GM23248 (cell line): ENCODE measurements at regions not wholly inside any gene's neighbourhood (a gene's known extent, or its start where the extent isn't known, plus 50 kb on each side); places are given as distances from the start of the nearest gene placed in this dataset.

Experiments
- DNase-seq: peaks from one replicate; pipeline ENCODE4 v3.0.0-alpha.2; 2015
- H2AFZ ChIP-seq: fragments of 200-600 bp; sonication (generic); 2 replicates; pipeline ENCODE4 v1.6.1; 2016; ENCODE audit warnings: antibody characterized with exemption
- H3F3A ChIP-seq: fragments of 200-600 bp; sonication (generic); 2 replicates; pipeline ENCODE4 v1.6.1; 2016; ENCODE audit warnings: mild to moderate bottlenecking, antibody characterized with exemption, mixed run types; ENCODE audit not compliant: insufficient read depth
- H3K27ac ChIP-seq: fragments of 200-600 bp; sonication (generic); 2 replicates; pipeline ENCODE4 v1.5.1; 2016; ENCODE audit warnings: mild to moderate bottlenecking
- H3K27me3 ChIP-seq: fragments of 200-600 bp; sonication (generic); replicated peaks from 2 replicates; pipeline ENCODE4 v1.6.1; 2016; ENCODE audit warnings: mild to moderate bottlenecking; ENCODE audit not compliant: insufficient read depth
- H3K36me3 ChIP-seq: fragments of 200-600 bp; sonication (generic); 2 replicates; pipeline ENCODE4 v1.6.1; 2016; ENCODE audit warnings: low read depth, mild to moderate bottlenecking
- H3K4me1 ChIP-seq: fragments of 200-600 bp; sonication (generic); 2 replicates; pipeline ENCODE4 v1.6.1; 2016; ENCODE audit warnings: mild to moderate bottlenecking; ENCODE audit not compliant: insufficient read depth
- H3K4me2 ChIP-seq: fragments of 200-600 bp; sonication (generic); one replicate; pipeline ENCODE4 v1.6.1; 2016; ENCODE audit warnings: mild to moderate bottlenecking; ENCODE audit not compliant: unreplicated experiment
- H3K4me3 ChIP-seq: fragments of 200-600 bp; sonication (generic); 2 replicates; pipeline ENCODE4 v1.5.1; 2016; ENCODE audit warnings: mild to moderate bottlenecking
- H3K79me2 ChIP-seq: fragments of 200-600 bp; sonication (generic); 2 replicates; pipeline ENCODE4 v1.6.1; 2016; ENCODE audit warnings: mild to moderate bottlenecking; ENCODE audit not compliant: insufficient read depth
- H3K9ac ChIP-seq: fragments of 200-600 bp; sonication (generic); 2 replicates; pipeline ENCODE4 v1.6.1; 2016; ENCODE audit warnings: mild to moderate bottlenecking
- H3K9me2 ChIP-seq: fragments of 200-600 bp; sonication (generic); 2 replicates; pipeline ENCODE4 v1.6.1; 2016; ENCODE audit warnings: mixed run types, mild to moderate bottlenecking, moderate library complexity; ENCODE audit not compliant: insufficient read depth
- H3K9me3 ChIP-seq: fragments of 200-600 bp; sonication (generic); one replicate; pipeline ENCODE4 v1.6.1; 2017; ENCODE audit warnings: low read depth
- H4K20me1 ChIP-seq: fragments of 200-600 bp; sonication (generic); 2 replicates; pipeline ENCODE4 v1.6.0; 2016; ENCODE audit not compliant: insufficient read depth
- EZH2 ChIP-seq: fragments of 200-600 bp; sonication (generic); IDR thresholded peaks from 2 replicates; pipeline ENCODE4 v1.6.1; 2018; ENCODE audit warnings: antibody characterized with exemption, mild to moderate bottlenecking; ENCODE audit not compliant: insufficient read depth, poor library complexity, severe bottlenecking
- EZH2phosphoT487 ChIP-seq: fragments of 200-600 bp; sonication (generic); IDR thresholded peaks from 2 replicates; pipeline ENCODE4 v1.6.1; 2018; ENCODE audit warnings: antibody characterized with exemption, moderate library complexity, mild to moderate bottlenecking, low read depth; ENCODE audit not compliant: insufficient read depth
- WGBS, 2 experiments: methylation state at CpG; one replicate each; pipeline ENCODE4 v1.1.6; 2015 to 2017; ENCODE audit warnings: low lambda C conversion rate in 2 of 2, low coverage in 1 of 2; ENCODE audit errors: missing lambda C conversion rate in 2 of 2; 5-methylcytosine and 5-hydroxymethylcytosine counted together
- in situ Hi-C: fragments of 300-500 bp; cut with MboI; formaldehyde crosslinking; loops from 2 replicates; pipeline ENCODE4 v1.15.0; 2020

GRCh38 chr11:111010391-111011274 is 234.9 kb upstream of the POU2AF2 start:
- Histone ChIP-seq H3K79me2 (no peaks in the 10 kb centered on the region), H3K4me3 (no peak overlapping the region), H3K36me3 (no peaks in the 10 kb centered on the region), H3K9me2 (no peaks in the 10 kb centered on the region), H3K27me3 (no peaks in the 10 kb centered on the region), H3F3A (0 out of 2 replicates have a peak, but pooled peaks cover under 1% of the 10 kb centered on the region), H3K9ac (no peak overlapping the region), H4K20me1 (no peaks in the 10 kb centered on the region), H3K4me1 (peaks cover under 1% of the 10 kb centered on the region; the same call in 1 of the 2 replicates), H3K9me3 (no peaks in the 10 kb centered on the region), H2AFZ (no peak overlapping the region), H3K4me2 (no peak overlapping the region), H3K27ac (no peak overlapping the region)
- DNase-seq: no peak
- TF ChIP-seq EZH2 (no peak), EZH2phosphoT487 (no peak)
- in situ Hi-C loops: no loop called here
- 73 to 81% methylated on average over 6 of the region's 6 CpGs for WGBS, 2 experiments

- H3K4me1 ChIP-seq: peaks cover 27% of the 10 kb centered on the region
- 81 to 91% methylated on average over 4 of the region's 4 CpGs for WGBS, 2 experiments
- in situ Hi-C loops: no loop called here
Measured at GRCh38 chr11:111006227-111006626, 239.3 kb upstream of the POU2AF2 start.

GRCh38 chr11:111001986-111002611 is 243.4 kb upstream of the POU2AF2 start:
- no peak for TF ChIP-seq EZH2phosphoT487
- no peak for TF ChIP-seq EZH2
- Histone ChIP-seq H2AFZ (no peak overlapping the region), H3K27me3 (no peaks in the 10 kb centered on the region), H3K79me2 (no peaks in the 10 kb centered on the region), H3K4me1 (peaks cover 38% of the 10 kb centered on the region), H3K4me3 (peak overlapping the region; percentile 37; the same call in 1 of the 2 replicates), H3K9me2 (no peaks in the 10 kb centered on the region), H3K9ac (no peak overlapping the region), H4K20me1 (no peaks in the 10 kb centered on the region), H3K36me3 (no peaks in the 10 kb centered on the region), H3F3A (peaks cover 31% of the 10 kb centered on the region), H3K27ac (peak overlapping the region; percentile 51), H3K4me2 (peak overlapping the region; percentile 62), H3K9me3 (no peaks in the 10 kb centered on the region)
- peak; percentile 96 for DNase-seq
- in situ Hi-C loops: no loop called here
- 0 to 3% methylated on average over 3 of the region's 3 CpGs for WGBS, 2 experiments

More at GRCh38 chr11:111006227-111006626, 239.3 kb upstream of the POU2AF2 start:
- TF ChIP-seq EZH2 (no peak), EZH2phosphoT487 (no peak)
- H3F3A ChIP-seq: peaks cover 22% of the 10 kb centered on the region
- H3K36me3 ChIP-seq: no peaks in the 10 kb centered on the region
- no peaks in the 10 kb centered on the region for H4K20me1 ChIP-seq
- no peaks in the 10 kb centered on the region for H3K79me2 ChIP-seq
- no peak overlapping the region for H3K4me2 ChIP-seq
- H3K9me3 ChIP-seq: no peaks in the 10 kb centered on the region
- H2AFZ ChIP-seq: no peak overlapping the region
- no peak overlapping the region for H3K9ac ChIP-seq
- no peak overlapping the region for H3K4me3 ChIP-seq
- no peaks in the 10 kb centered on the region for H3K9me2 ChIP-seq
- no peaks in the 10 kb centered on the region for H3K27me3 ChIP-seq
- no peak overlapping the region for H3K27ac ChIP-seq
- no peak for DNase-seq

- Histone ChIP-seq H3K9me3 (no peaks in the 10 kb centered on the region), H3K4me2 (peak overlapping the region; percentile 62), H3K4me1 (peaks cover 38% of the 10 kb centered on the region), H4K20me1 (no peaks in the 10 kb centered on the region), H3K9ac (no peak overlapping the region), H3F3A (peaks cover 31% of the 10 kb centered on the region), H2AFZ (no peak overlapping the region), H3K27me3 (no peaks in the 10 kb centered on the region), H3K27ac (no peak overlapping the region), H3K9me2 (no peaks in the 10 kb centered on the region), H3K4me3 (no peak overlapping the region), H3K36me3 (no peaks in the 10 kb centered on the region), H3K79me2 (no peaks in the 10 kb centered on the region)
- no peak for TF ChIP-seq EZH2phosphoT487
- no peak for TF ChIP-seq EZH2
- 8 to 14% methylated on average over 2 of the region's 2 CpGs for WGBS, 2 experiments
- DNase-seq: peak; percentile 36
- in situ Hi-C loops: no loop called here
Measured at GRCh38 chr11:111001081-111001430, 244.5 kb upstream of the POU2AF2 start.
